ENCODE measurements at regions not wholly inside any gene's neighbourhood (a gene's known extent, or its start where the extent isn't known, plus 50 kb on each side); places are given as distances from the start of the nearest gene placed in this dataset.

- Histone ChIP-seq H3K9me2 (replicated peaks; ENCODE audit: insufficient read depth) (no peaks in the 10 kb centered on the region), H4K20me1 (ENCODE audit: insufficient read depth, poor library complexity, severe bottlenecking) (no peaks in the 10 kb centered on the region), H3K4me3 (no peak overlapping the region), H3K36me3 (replicated peaks; ENCODE audit: insufficient read depth, low read depth) (no peaks in the 10 kb centered on the region), H3K79me2 (no peaks in the 10 kb centered on the region), H3K9me3 (ENCODE audit: low read depth) (no peaks in the 10 kb centered on the region), H2AFZ (no peak overlapping the region), H3K4me2 (no peak overlapping the region), H3K27me3 (no peaks in the 10 kb centered on the region), H3K4me1 (ENCODE audit: insufficient read depth) (no peaks in the 10 kb centered on the region), H3K27ac (no peak overlapping the region)
- TF ChIP-seq EZH2 (IDR thresholded peaks at IDR 0.05; ENCODE audit: borderline replicate concordance) (no peak), EZH2phosphoT487 (IDR thresholded peaks at IDR 0.05; ENCODE audit: low read depth, severe bottlenecking, unreplicated experiment) (no peak), CTCF (IDR thresholded peaks at IDR 0.05; ENCODE audit: poor library complexity) (no peak)
- no peak for DNase-seq (ENCODE audit: low spot score)
- 64% methylated on average over 8 of the region's 8 CpGs for WGBS (ENCODE audit: low lambda C conversion rate, missing lambda C conversion rate)
These were observed 137.5 kb upstream of the TUT7 start for GRCh38 chr9:86491468-86492266.

- Histone ChIP-seq H3K4me1 (ENCODE audit: insufficient read depth) (no peaks in the 10 kb centered on the region), H3K27ac (no peak overlapping the region), H3K9me2 (replicated peaks; ENCODE audit: insufficient read depth) (no peaks in the 10 kb centered on the region), H3K79me2 (no peaks in the 10 kb centered on the region), H3K27me3 (no peaks in the 10 kb centered on the region), H3K4me3 (no peak overlapping the region), H4K20me1 (ENCODE audit: insufficient read depth, poor library complexity, severe bottlenecking) (no peaks in the 10 kb centered on the region), H3K36me3 (replicated peaks; ENCODE audit: insufficient read depth, low read depth) (no peaks in the 10 kb centered on the region), H3K9me3 (ENCODE audit: low read depth) (no peaks in the 10 kb centered on the region), H2AFZ (no peak overlapping the region), H3K4me2 (no peak overlapping the region)
- TF ChIP-seq CTCF (IDR thresholded peaks at IDR 0.05; ENCODE audit: poor library complexity) (no peak), EZH2phosphoT487 (IDR thresholded peaks at IDR 0.05; ENCODE audit: low read depth, severe bottlenecking, unreplicated experiment) (no peak)
- WGBS (ENCODE audit: low lambda C conversion rate, missing lambda C conversion rate): 86% methylated on average over 7 of the region's 7 CpGs
- DNase-seq (ENCODE audit: low spot score): no peak
These were observed 134.6 kb upstream of the TUT7 start for GRCh38 chr9:86488794-86489193.

GRCh38 chr9:86488345-86488744, 134.1 kb upstream of the TUT7 start:
- Histone ChIP-seq H3K4me3 (no peak overlapping the region), H3K36me3 (replicated peaks; ENCODE audit: insufficient read depth, low read depth) (no peaks in the 10 kb centered on the region), H3K9me2 (replicated peaks; ENCODE audit: insufficient read depth) (no peaks in the 10 kb centered on the region), H3K79me2 (no peaks in the 10 kb centered on the region), H2AFZ (no peak overlapping the region), H3K27me3 (no peaks in the 10 kb centered on the region), H3K9me3 (ENCODE audit: low read depth) (no peaks in the 10 kb centered on the region), H3K4me1 (ENCODE audit: insufficient read depth) (no peaks in the 10 kb centered on the region), H4K20me1 (ENCODE audit: insufficient read depth, poor library complexity, severe bottlenecking) (no peaks in the 10 kb centered on the region), H3K4me2 (no peak overlapping the region), H3K27ac (no peak overlapping the region)
- no peak for DNase-seq (ENCODE audit: low spot score)
- 73% methylated on average over 6 of the region's 6 CpGs for WGBS (ENCODE audit: low lambda C conversion rate, missing lambda C conversion rate)
- TF ChIP-seq CTCF (IDR thresholded peaks at IDR 0.05; ENCODE audit: poor library complexity): no peak
- no peak for TF ChIP-seq EZH2phosphoT487 (IDR thresholded peaks at IDR 0.05; ENCODE audit: low read depth, severe bottlenecking, unreplicated experiment)
- TF ChIP-seq EZH2 (IDR thresholded peaks at IDR 0.05; ENCODE audit: borderline replicate concordance): no peak

All from hepatocyte (in vitro differentiated cells).